ENCODE measurements at regions not wholly inside any gene's neighbourhood (a gene's known extent, or its start where the extent isn't known, plus 50 kb on each side); places are given as distances from the start of the nearest gene placed in this dataset.

DNA sequence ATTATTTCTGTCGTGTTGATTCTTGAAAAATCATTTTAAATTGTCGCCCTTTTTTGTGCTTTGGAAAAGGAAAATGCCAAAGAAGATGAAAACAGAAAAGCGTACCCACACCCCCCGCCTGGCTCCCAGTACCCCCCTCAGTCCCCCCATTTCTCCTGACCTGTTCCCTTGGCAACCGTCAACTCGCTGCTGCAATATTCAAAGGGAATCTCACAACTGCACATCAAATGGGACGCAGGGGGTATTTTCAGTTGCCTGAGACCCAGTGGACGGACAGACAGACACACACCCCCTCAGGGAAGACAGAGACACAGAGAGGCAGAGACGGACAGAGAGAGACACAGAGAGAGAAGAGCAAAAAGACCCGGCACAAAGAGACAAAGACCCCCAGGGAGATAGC lies 83.5 kb upstream of the PRR20G start:
- DNase-seq: no peak

GRCh38 chr3:127370906-127371305 lies 83.1 kb upstream of the PRR20G start:
- no peak for DNase-seq

DNA sequence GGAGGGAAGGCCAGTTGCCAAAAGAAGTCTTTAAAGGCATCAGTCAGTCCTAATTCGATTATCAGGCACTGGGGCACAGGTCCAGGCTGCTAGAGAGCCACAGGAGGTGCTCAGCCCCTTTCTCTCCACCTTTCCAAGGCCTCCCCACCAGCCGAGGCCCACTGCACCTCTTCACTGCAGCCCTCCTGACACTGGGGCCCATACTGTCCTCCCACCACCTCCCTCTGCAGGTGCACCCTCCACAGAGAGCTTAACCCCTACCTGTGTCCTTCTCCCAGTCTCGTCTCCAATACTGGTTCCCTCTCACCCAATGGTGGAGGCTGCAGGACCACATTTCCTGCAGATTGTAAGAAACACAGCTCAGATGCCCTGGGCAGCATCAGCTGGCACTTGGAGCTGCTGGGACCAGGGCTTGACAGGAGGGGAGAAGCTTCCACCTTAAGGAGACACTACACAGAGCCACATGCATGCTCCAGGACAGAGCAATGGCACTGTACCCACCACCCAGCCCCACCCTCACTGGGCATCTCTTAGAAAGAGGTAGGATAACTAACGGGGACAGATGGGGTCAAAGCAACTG lies 81.6 kb upstream of the PRR20G start:
- DNase-seq: no peak

DNA sequence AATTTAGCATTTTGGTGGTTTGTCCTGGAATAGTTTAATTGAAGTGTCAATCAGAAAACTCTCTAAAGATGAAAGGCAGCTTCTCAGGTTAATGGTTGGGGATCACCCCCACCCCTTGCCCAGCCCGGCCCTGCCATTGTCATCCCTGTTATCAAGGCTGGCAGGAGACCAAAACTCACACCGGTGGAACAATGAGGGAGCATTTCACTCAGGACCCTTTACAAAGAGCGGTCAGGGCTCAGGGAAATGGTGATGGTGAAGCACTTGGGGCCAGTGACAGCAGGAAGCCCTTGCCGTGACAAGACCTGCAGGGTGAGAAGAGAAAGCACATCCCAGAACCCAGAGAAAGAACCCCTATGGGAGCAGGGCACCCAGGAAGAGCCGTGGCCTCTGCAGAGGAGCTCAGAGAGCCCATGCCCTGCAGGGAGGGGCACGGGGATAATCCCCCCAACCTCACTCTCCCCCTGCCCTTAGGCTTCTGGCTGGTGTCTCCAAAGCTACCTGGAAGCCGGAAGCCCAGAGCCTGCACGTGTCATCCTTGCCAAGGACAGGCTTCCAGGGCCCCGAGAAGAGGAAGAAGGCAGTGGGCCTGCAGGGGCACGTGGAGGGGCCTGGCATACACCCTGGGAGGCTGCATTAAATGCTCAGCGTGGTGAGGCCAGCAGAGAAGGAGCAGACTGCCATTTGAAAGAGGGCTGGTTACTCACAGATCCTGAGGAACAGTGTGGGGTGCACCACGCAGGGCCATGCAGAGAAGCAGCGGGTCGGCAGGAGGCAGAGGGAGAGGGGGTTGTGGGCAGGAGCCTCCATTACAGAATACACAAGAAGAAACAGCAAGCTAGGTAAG lies 80.6 kb upstream of the PRR20G start:
- peak; percentile 22 for DNase-seq

GRCh38 chr3:127367593-127367992 lies 79.7 kb upstream of the PRR20G start:
- no peak for DNase-seq

- no peak for DNase-seq
Observed at GRCh38 chr3:127366383-127366782, 78.5 kb upstream of the PRR20G start.

DNA sequence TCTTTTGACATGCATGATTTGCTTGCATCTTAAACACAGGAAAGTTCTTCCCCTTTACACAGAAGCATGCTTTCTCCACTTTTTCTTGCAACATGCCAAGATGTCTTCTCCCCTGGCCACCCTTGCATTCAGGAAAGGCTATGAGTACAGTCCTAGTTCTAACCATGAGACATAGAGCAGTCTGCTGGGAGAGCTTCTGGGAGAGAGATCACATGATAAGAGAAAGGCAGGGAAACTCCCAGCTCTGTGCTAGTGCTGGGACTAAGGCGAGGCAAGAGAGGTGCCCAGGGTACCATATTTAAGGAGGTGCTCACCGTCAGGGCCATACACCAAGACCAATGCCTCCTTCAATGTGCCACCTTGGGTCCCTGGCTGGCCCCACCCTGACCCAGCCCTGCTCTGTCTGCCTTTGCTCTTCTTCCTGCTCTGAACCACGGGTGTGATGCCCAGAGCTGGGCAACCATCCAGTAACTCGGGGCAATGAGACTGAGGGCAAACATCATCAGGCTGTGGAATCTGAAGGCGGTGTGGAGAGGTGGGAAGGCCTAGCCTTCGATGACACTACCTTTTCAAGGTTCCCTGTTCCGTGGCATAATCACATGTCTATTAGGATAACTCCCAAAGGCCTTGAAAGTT lies 77.4 kb upstream of the PRR20G start:
- peak; percentile 25 for DNase-seq

DNA sequence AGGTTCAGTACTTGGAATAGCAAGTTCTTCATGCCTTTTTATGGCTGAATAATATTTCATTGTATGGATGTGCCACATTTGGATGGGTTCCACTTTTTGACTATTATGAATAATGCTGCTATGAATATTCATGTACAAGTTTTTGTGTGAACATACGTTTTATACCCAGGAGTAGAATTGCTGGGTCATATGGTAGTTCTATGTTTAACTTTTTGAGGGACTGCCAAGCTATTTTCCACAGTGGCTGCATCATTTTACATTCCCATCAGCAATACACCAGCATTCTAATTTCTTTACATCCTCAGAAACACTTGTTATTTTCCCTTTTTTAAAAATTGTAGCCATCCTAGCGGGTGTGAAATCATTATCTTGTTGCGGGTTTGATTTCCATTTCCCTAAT lies 76.0 kb upstream of the PRR20G start:
- no peak for DNase-seq

GRCh38 chr3:127363171-127363570 lies 75.3 kb upstream of the PRR20G start:
- DNase-seq: no peak

GRCh38 chr3:127360647-127361046 lies 72.8 kb upstream of the PRR20G start:
- DNase-seq: no peak

DNA sequence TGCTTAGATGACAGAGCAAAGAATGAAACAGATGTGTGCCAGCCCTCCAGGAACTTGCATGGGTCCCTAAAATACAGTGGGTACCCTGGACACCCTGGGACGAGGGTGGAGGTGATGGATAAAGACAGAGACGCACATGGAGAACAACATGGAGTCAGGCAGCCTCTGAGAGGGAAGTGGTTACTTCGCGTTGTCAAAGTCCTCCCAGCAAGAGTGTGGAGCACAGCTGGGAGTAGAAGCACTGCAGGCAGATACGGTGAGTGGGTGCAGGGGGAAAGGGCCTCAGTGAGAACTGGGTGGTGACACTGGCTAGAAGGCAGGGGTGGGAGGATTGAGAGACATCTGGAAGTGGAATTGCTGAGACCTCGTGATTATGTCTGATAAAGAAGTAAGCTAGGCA lies 70.8 kb upstream of the PRR20G start:
- DNase-seq: no peak

- no peak for DNase-seq
Observed at GRCh38 chr3:127356381-127356780, 68.5 kb upstream of the PRR20G start.

DNA sequence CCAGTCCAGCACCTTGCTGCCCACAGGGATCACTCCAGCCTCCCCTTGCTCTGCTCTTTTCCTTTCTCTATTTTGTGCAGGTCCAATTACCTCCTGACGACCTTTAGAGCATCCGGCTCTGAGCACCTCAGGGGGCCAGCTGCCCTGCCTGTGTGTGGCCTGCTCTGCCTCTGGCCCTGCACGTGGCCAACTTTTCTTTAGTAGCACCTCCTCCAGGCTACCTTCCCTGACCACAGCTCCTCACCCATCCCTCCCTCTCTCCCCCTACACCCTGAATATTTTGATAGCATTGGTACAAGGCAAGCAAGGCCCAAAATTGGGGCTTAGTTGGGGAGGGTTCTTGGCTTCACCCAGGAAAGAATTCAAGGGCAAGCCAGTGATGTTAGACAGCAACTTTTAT lies 66.9 kb upstream of the PRR20G start:
- no peak for DNase-seq

DNA sequence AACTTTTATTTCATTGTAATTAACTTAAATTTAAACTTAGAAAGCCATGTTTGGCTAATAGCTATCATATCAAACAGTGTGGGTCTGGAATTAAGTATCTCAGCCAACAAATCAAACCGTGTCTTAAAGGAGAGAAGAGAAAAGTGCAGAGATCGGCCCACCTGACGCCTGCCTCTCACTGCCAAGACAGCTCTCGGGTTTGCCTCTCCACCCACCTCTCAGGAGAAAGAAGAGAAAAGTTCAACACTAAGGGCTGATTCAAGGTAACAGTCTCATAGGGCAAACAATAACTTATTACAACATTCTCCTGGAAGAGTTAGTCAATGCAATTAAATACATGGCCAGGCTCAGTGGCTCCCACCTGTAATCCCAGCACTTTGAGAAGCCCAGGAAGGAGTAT lies 64.8 kb upstream of the PRR20G start:
- DNase-seq: no peak

- no peak for DNase-seq
Observed at GRCh38 chr3:127351775-127352350, 64.0 kb upstream of the PRR20G start.

GRCh38 chr3:127351321-127351720 lies 63.5 kb upstream of the PRR20G start:
- DNase-seq: no peak

DNA sequence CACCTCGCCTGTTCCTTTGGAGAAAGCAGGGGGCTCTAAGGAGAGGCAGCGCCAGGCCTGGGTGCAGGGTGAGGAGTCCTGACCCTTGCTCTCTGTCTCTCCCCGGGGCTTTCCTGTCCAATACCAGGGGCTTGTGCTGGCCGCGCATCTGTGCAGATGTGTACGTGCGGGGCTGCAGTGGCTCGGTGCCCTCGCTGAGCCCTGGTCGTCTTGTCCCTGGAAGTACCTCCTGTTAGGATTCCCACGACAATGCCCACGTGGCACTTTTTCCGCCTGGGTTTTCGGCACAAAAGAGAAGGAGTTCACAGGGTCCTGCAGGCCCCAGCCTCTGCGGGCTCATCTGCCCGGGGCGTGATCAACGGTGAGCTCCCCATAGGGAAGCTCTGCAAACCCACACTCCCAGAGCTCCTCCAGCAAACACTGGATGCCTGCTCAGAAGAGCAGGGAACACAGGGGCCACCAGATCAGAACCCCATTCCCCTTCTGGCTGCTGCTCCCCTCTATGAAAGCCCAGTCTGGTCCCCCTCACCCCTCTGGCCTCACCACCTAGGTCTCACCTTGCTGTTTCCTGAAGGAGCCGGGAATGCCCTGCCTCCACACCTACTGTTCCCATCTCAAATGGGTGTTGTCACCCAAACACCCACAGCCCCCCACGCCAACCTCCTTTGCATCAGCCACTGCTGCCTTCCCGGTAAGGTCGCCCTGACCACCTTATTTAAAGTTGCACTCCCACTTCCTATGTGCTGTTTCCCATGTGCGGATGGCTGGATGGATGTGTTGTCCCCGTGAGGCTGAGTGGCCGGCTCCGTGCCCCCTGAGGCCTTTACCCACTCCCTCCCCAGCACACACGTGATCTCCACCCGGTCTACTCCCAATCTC lies 62.6 kb upstream of the PRR20G start:
- no peak for DNase-seq

- DNase-seq: no peak
Observed at GRCh38 chr3:127349501-127350171, 61.8 kb upstream of the PRR20G start.

GRCh38 chr3:127342735-127343134 lies 54.9 kb upstream of the PRR20G start:
- DNase-seq: no peak

DNA sequence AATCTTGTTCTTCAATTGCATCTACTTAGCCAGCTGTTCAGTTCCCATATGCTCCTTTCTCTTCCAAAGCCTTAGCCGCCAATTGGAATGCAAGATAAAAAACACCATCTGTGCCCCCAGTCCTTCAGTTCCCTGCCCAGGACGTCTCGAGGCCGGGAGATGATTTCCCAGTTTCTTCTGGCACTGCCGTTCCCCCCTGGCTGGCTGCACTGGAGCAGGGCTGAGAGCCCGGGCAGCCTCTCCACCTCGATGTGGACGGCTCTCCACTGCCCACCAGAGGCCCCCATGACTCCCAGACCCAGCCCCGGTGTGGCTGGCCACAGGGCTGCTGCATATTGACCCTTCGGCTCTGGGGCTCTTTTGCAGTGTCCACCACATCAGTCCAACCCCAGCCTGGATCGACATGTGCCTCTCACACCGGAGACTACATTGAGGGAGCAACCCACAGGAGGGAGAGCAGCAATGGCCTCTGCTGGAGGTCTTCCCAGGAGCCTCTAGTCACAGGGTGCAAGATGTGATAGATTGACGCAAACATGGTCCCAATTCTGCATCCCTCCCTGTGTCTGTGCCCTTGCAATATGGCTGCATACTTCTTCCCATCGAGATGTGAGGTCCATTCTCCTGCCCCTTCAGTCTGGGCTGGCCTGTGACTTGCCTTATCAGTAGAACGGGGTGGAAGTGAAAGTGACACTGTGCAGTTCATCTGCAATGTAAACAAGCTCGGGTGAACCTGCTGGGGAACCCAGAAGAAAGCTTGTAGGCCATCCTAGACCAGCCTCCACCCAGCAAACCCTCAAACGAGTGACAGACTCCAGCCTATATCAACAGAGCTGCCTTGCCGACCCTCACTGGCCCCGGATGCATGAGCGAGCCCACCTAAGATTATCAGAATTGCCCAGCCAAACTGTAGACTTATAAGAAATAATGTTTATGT lies 52.3 kb upstream of the PRR20G start:
- no peak for DNase-seq

DNA sequence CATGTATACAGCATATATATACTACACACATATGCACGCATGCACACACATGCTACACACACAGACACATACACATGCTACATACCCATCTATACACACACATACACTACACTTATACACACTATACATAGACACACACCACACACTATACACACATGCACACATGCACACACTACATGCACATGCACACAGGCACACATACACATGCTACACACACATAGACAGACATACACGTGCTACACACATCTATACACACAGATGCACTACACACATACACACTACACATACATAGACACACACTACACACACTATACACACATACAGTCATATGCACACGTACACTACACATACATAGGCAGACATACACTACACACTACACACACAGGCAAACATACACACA lies 51.2 kb upstream of the PRR20G start:
- no peak for DNase-seq
